ENCODE measurements at regions not wholly inside any gene's neighbourhood (a gene's known extent, or its start where the extent isn't known, plus 50 kb on each side); places are given as distances from the start of the nearest gene placed in this dataset.

- no peak overlapping the region for H3K4me3 ChIP-seq (replicated peaks in 1 of 2; ENCODE audit: low read depth in 1 of 2, low read length in 2 of 2)
- no peak overlapping the region for H2AFZ ChIP-seq (ENCODE audit: low read depth, low read length, poor library complexity, severe bottlenecking)
- H3K9ac ChIP-seq (ENCODE audit: low read length), result no peak overlapping the region
- no TSS peak for BruUV-seq (replicated peaks)
- H3K9me3 ChIP-seq (ENCODE audit: control insufficient read depth in 1 of 2, insufficient read depth in 1 of 2, low read depth in 1 of 2, low read length in 2 of 2), result no peaks in the 10 kb centered on the region
- no peak overlapping the region for H3K4me2 ChIP-seq (ENCODE audit: low read length)
- RAD21 ChIA-PET (ENCODE audit: low non-redundant PET in 1 of 2, low total read pairs in 2 of 2, uncharacterized antibody in 2 of 2, unreplicated experiment in 2 of 2), result no interaction called here
- no peak for ATAC-seq
- intact Hi-C loops (cut with micrococcal nuclease), result no loop called here
- no peak overlapping the region for H3K27ac ChIP-seq (ENCODE audit: low read depth, low read length)
- no peaks in the 10 kb centered on the region for H3K36me3 ChIP-seq (ENCODE audit: control insufficient read depth in 1 of 2, insufficient read depth in 2 of 2, low read length in 2 of 2)
- no peaks in the 10 kb centered on the region for H3K27me3 ChIP-seq (ENCODE audit: insufficient read depth, low read length)
- H3K79me2 ChIP-seq (ENCODE audit: insufficient read depth, low read length), result no peaks in the 10 kb centered on the region
- peaks cover 0 to 7% of the 10 kb centered on the region in 2 experiments; a peak in 1 of 4 replicates for H3K4me1 ChIP-seq (ENCODE audit: control insufficient read depth in 1 of 2, insufficient read depth in 2 of 2, low read length in 2 of 2)
- H3K9me2 ChIP-seq (ENCODE audit: insufficient read depth), result no peaks in the 10 kb centered on the region
- no peak for DNase-seq (ENCODE audit: low read depth, low spot score)
- TF ChIP-seq ZNF274 (IDR thresholded peaks at IDR 0.05; ENCODE audit: low read depth, low read length) (no peak), POLR2A (IDR thresholded peaks at IDR 0.05; ENCODE audit: borderline replicate concordance, extremely low read depth, insufficient read depth, insufficient read length) (no peak)
- CTCF ChIA-PET, result no interaction called here
- no peaks in the 10 kb centered on the region for H4K20me1 ChIP-seq (ENCODE audit: insufficient read depth)
- POLR2A ChIA-PET, result no interaction called here
These were observed 53.7 kb upstream of the IER5L start for GRCh38 chr9:129231759-129232158.

- Histone ChIP-seq H2AFZ (ENCODE audit: low read depth, low read length, poor library complexity, severe bottlenecking) (no peak overlapping the region), H3K79me2 (ENCODE audit: insufficient read depth, low read length) (no peaks in the 10 kb centered on the region), H3K9me3 (ENCODE audit: control insufficient read depth in 1 of 2, insufficient read depth in 1 of 2, low read depth in 1 of 2, low read length in 2 of 2) (no peaks in the 10 kb centered on the region), H3K27ac (ENCODE audit: low read depth, low read length) (no peak overlapping the region), H3K9me2 (ENCODE audit: insufficient read depth) (no peaks in the 10 kb centered on the region), H3K9ac (ENCODE audit: low read length) (no peak overlapping the region), H3K4me2 (ENCODE audit: low read length) (no peak overlapping the region), H3K27me3 (ENCODE audit: insufficient read depth, low read length) (no peaks in the 10 kb centered on the region), H3K36me3 (ENCODE audit: control insufficient read depth in 1 of 2, insufficient read depth in 2 of 2, low read length in 2 of 2) (no peaks in the 10 kb centered on the region), H3K4me1 (ENCODE audit: control insufficient read depth in 1 of 2, insufficient read depth in 2 of 2, low read length in 2 of 2) (peaks cover 2 to 10% of the 10 kb centered on the region in 2 experiments), H4K20me1 (ENCODE audit: insufficient read depth) (no peaks in the 10 kb centered on the region), H3K4me3 (replicated peaks in 1 of 2; ENCODE audit: low read depth in 1 of 2, low read length in 2 of 2) (no peak overlapping the region)
- ATAC-seq (no peak), DNase-seq (ENCODE audit: low read depth, low spot score) (no peak)
- BruUV-seq (replicated peaks), result no TSS peak
- ChIA-PET CTCF (no interaction called here), POLR2A (no interaction called here), RAD21 (ENCODE audit: low non-redundant PET in 1 of 2, low total read pairs in 2 of 2, uncharacterized antibody in 2 of 2, unreplicated experiment in 2 of 2) (no interaction called here)
- intact Hi-C loops (cut with micrococcal nuclease), result no loop called here
- TF ChIP-seq ATF3 (IDR thresholded peaks at IDR 0.05), result no peak
- TF ChIP-seq, protein P1, sequence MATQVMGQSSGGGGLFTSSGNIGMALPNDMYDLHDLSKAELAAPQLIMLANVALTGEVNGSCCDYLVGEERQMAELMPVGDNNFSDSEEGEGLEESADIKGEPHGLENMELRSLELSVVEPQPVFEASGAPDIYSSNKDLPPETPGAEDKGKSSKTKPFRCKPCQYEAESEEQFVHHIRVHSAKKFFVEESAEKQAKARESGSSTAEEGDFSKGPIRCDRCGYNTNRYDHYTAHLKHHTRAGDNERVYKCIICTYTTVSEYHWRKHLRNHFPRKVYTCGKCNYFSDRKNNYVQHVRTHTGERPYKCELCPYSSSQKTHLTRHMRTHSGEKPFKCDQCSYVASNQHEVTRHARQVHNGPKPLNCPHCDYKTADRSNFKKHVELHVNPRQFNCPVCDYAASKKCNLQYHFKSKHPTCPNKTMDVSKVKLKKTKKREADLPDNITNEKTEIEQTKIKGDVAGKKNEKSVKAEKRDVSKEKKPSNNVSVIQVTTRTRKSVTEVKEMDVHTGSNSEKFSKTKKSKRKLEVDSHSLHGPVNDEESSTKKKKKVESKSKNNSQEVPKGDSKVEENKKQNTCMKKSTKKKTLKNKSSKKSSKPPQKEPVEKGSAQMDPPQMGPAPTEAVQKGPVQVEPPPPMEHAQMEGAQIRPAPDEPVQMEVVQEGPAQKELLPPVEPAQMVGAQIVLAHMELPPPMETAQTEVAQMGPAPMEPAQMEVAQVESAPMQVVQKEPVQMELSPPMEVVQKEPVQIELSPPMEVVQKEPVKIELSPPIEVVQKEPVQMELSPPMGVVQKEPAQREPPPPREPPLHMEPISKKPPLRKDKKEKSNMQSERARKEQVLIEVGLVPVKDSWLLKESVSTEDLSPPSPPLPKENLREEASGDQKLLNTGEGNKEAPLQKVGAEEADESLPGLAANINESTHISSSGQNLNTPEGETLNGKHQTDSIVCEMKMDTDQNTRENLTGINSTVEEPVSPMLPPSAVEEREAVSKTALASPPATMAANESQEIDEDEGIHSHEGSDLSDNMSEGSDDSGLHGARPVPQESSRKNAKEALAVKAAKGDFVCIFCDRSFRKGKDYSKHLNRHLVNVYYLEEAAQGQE (IDR thresholded peaks at IDR 0.05; ENCODE audit: low read depth), result no peak
- no peak for TF ChIP-seq SIN3A (IDR thresholded peaks at IDR 0.05; ENCODE audit: low read depth)
- no peak for TF ChIP-seq JUND (IDR thresholded peaks at IDR 0.05)
These were observed 53.1 kb upstream of the IER5L start for GRCh38 chr9:129231022-129231739.
